Esophagus muscularis mucosa (tissue), 4 donors: ENCODE measurements at regions not wholly inside any gene's neighbourhood (a gene's known extent, or its start where the extent isn't known, plus 50 kb on each side); places are given as distances from the start of the nearest gene placed in this dataset.

Experiments used
- DNase-seq: peaks from one replicate; pipeline ENCODE4 v3.0.0-alpha.2; 2017; ENCODE audit errors: extremely low spot score
- H3K27ac ChIP-seq, 4 donors: fragments of 200-600 bp; sonication (generic); replicated peaks in 1 of 4; 1 replicate in 3 of 4; 2 replicates in 1 of 4; pipeline ENCODE4 v1.5.1; 2016 to 2019; ENCODE audit warnings: mild to moderate bottlenecking in 1 of 4
- H3K27me3 ChIP-seq, 4 donors: fragments of 200-600 bp; sonication (generic); one replicate each; pipeline versions ENCODE4 v1.5.1 to v1.6.0; 2016 to 2019
- H3K36me3 ChIP-seq, 4 donors: fragments of 200-600 bp; sonication (generic); one replicate each; pipeline ENCODE4 v1.5.1; 2016 to 2019
- H3K4me1 ChIP-seq, 4 donors: fragments of 200-600 bp; sonication (generic); one replicate each; pipeline ENCODE4 v1.5.1; 2016 to 2019
- H3K4me3 ChIP-seq, 4 donors: fragments of 200-600 bp; sonication (generic); 1 replicate in 2 of 4; 2 replicates in 2 of 4; pipeline ENCODE4 v1.5.1; 2016 to 2019; ENCODE audit warnings: mild to moderate bottlenecking in 4 of 4, moderate library complexity in 1 of 4
- H3K9me3 ChIP-seq, 4 donors: fragments of 200-600 bp; sonication (generic); 1 replicate in 3 of 4; 2 replicates in 1 of 4; pipeline ENCODE4 v1.5.1; 2016 to 2019
- EP300 ChIP-seq: sonication (generic); formaldehyde crosslinking; IDR thresholded peaks from one replicate; pipeline ENCODE4 v1.6.1; 2017; ENCODE audit warnings: antibody characterized with exemption
- POLR2A ChIP-seq: fragments of 450-650 bp; IDR thresholded peaks from one replicate; pipeline ENCODE4 v1.6.1; 2017; ENCODE audit warnings: antibody characterized with exemption, moderate library complexity, mild to moderate bottlenecking, low read depth
- POLR2AphosphoS5 ChIP-seq, 2 donors: sonication (generic); formaldehyde crosslinking; IDR thresholded peaks; one replicate each; pipeline ENCODE4 v1.6.1; 2017; ENCODE audit warnings: antibody characterized with exemption in 2 of 2
- WGBS: methylation state at CpG from one replicate; pipeline ENCODE4 v1.1.5; 2018; 5-methylcytosine and 5-hydroxymethylcytosine counted together
- intact Hi-C: fragments of 100-400 bp; cut with DNase I; formaldehyde crosslinking; loops from one replicate; pipeline ENCODE4 v1.15.1; 2023
- TF ChIP-seq, protein P1 (sequence below), 3 experiments: fragments of 200-600 bp in 2 of 3; fragments of 450-650 bp in 1 of 3; sonication (generic) in 2 of 3; IDR thresholded peaks; one replicate each; pipeline ENCODE4 v1.5.1; 2017 to 2019; ENCODE audit warnings: antibody characterized with exemption in 3 of 3, mild to moderate bottlenecking in 2 of 3, moderate library complexity in 1 of 3

- TF ChIP-seq, protein P1, sequence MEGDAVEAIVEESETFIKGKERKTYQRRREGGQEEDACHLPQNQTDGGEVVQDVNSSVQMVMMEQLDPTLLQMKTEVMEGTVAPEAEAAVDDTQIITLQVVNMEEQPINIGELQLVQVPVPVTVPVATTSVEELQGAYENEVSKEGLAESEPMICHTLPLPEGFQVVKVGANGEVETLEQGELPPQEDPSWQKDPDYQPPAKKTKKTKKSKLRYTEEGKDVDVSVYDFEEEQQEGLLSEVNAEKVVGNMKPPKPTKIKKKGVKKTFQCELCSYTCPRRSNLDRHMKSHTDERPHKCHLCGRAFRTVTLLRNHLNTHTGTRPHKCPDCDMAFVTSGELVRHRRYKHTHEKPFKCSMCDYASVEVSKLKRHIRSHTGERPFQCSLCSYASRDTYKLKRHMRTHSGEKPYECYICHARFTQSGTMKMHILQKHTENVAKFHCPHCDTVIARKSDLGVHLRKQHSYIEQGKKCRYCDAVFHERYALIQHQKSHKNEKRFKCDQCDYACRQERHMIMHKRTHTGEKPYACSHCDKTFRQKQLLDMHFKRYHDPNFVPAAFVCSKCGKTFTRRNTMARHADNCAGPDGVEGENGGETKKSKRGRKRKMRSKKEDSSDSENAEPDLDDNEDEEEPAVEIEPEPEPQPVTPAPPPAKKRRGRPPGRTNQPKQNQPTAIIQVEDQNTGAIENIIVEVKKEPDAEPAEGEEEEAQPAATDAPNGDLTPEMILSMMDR (IDR thresholded peaks at IDR 0.05), result no peak
- H3K27ac ChIP-seq, result no peak overlapping the region
- no peaks in the 10 kb centered on the region for H3K27me3 ChIP-seq
- no peaks in the 10 kb centered on the region for H3K4me1 ChIP-seq
- H3K36me3 ChIP-seq, result no peaks in the 10 kb centered on the region
- H3K4me3 ChIP-seq, result no peak overlapping the region
- intact Hi-C loops, result no loop called here
- no peak for DNase-seq
- 97% methylated on average over 1 of the region's 1 CpG for WGBS
- H3K9me3 ChIP-seq, result no peaks in the 10 kb centered on the region
Measured at GRCh38 chr17:72271603-72272002, 150.8 kb downstream of the SOX9 start.

GRCh38 chr17:72273289-72274056, 152.7 kb downstream of the SOX9 start:
- TF ChIP-seq POLR2AphosphoS5 (IDR thresholded peaks at IDR 0.05), result no peak
- TF ChIP-seq, protein P1 (IDR thresholded peaks at IDR 0.05), result no peak
- no peak for TF ChIP-seq EP300
- TF ChIP-seq POLR2A, result no peak
- 68% methylated on average over 10 of the region's 10 CpGs for WGBS

GRCh38 chr17:72274614-72275013, 153.8 kb downstream of the SOX9 start:
- intact Hi-C loops, result no loop called here
- WGBS, result 71% methylated on average over 2 of the region's 2 CpGs
- H3K27ac ChIP-seq, result no peak overlapping the region

More at GRCh38 chr17:72273289-72274056, 152.7 kb downstream of the SOX9 start:
- no peak for DNase-seq
- Histone ChIP-seq H3K27ac (no peak overlapping the region), H3K27me3 (no peaks in the 10 kb centered on the region), H3K4me1 (no peaks in the 10 kb centered on the region), H3K36me3 (no peaks in the 10 kb centered on the region), H3K4me3 (no peak overlapping the region), H3K9me3 (no peaks in the 10 kb centered on the region)
- intact Hi-C loops, result no loop called here

GRCh38 chr17:72280881-72281280, 160.1 kb downstream of the SOX9 start:
- no peaks in the 10 kb centered on the region for H3K27me3 ChIP-seq
- no peak overlapping the region for H3K4me3 ChIP-seq
- DNase-seq, result no peak
- no peak overlapping the region for H3K27ac ChIP-seq
- TF ChIP-seq POLR2A (no peak), EP300 (no peak), POLR2AphosphoS5 (IDR thresholded peaks at IDR 0.05) (no peak)
- TF ChIP-seq, protein P1 (IDR thresholded peaks at IDR 0.05), result no peak
- no peaks in the 10 kb centered on the region for H3K9me3 ChIP-seq
- intact Hi-C loops, result no loop called here
- 92% methylated on average over 3 of the region's 3 CpGs for WGBS
- H3K4me1 ChIP-seq, result no peaks in the 10 kb centered on the region
- no peaks in the 10 kb centered on the region for H3K36me3 ChIP-seq

More at GRCh38 chr17:72274614-72275013, 153.8 kb downstream of the SOX9 start:
- TF ChIP-seq POLR2A (no peak), EP300 (no peak), POLR2AphosphoS5 (IDR thresholded peaks at IDR 0.05) (no peak)
- TF ChIP-seq, protein P1 (IDR thresholded peaks at IDR 0.05), result no peak
- Histone ChIP-seq H3K27me3 (no peaks in the 10 kb centered on the region), H3K36me3 (no peaks in the 10 kb centered on the region), H3K4me1 (no peaks in the 10 kb centered on the region), H3K9me3 (no peaks in the 10 kb centered on the region), H3K4me3 (no peak overlapping the region)
- no peak for DNase-seq
